ENCODE measurements at regions not wholly inside any gene's neighbourhood (a gene's known extent, or its start where the extent isn't known, plus 50 kb on each side); places are given as distances from the start of the nearest gene placed in this dataset.

DNA sequence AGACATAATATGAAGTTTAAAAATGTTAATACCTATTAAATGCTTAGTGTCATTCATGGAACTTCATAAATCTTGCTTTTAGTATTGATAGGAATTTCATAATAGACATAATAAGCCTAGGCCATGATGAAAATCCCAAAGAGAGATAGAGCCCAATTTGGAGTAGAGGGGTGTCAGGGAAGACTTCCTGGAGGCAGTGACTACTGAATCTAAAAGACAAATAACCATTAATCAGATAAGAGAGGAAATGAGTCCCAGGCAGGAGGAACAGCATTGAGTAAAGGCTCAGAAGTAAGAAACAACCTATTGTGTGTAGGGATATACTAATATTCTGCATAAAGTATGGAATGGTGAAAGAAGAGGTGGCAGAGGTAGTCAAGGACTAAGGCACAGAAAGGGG, 126.9 kb upstream of the MRPS22 start:
- FAIRE-seq: no peak
- intact Hi-C loops (cut with micrococcal nuclease; ENCODE audit: unreplicated experiment): no loop called here
- in situ Hi-C loops (cut with HindIII; ENCODE audit: extremely low pct_ligation_motif_present, low pct_unique_long_range_greater_than_20kb): no loop called here
- H3K4me3 ChIP-seq (replicated peaks in 1 of 3; ENCODE audit: insufficient read depth in 1 of 3, low read depth in 2 of 3, low read length in 3 of 3): no peak overlapping the region
- no peaks in the 10 kb centered on the region; a peak in 2 of 5 replicates for H3K27me3 ChIP-seq (ENCODE audit: control insufficient read depth in 1 of 2, insufficient read depth in 2 of 2, low read length in 2 of 2)
- H4K20me1 ChIP-seq (ENCODE audit: insufficient read depth, low read length): no peaks in the 10 kb centered on the region
- H3K4me2 ChIP-seq (ENCODE audit: low read depth, low read length): no peak overlapping the region
- no peaks in the 10 kb centered on the region for H3K36me3 ChIP-seq (replicated peaks in 1 of 2; ENCODE audit: control insufficient read depth in 1 of 2, insufficient read depth in 2 of 2, low read length in 2 of 2)
- TF ChIP-seq ARID3A (IDR thresholded peaks at IDR 0.05; ENCODE audit: low read depth, low read length) (no peak), ETV6 (CRISPR knock-in tag; conservative IDR thresholded peaks at IDR 0.05) (no peak), MAZ (IDR thresholded peaks at IDR 0.05; ENCODE audit: borderline replicate concordance, low read depth, low read length) (no peak), MAZ (CRISPR knock-in tag; IDR thresholded peaks at IDR 0.05; ENCODE audit: low read depth) (no peak), SMAD9 (CRISPR knock-in tag; IDR thresholded peaks at IDR 0.05) (no peak), NKX3-1 (CRISPR knock-in tag; IDR thresholded peaks at IDR 0.05) (no peak), ATM (IDR thresholded peaks at IDR 0.05; ENCODE audit: borderline replicate concordance) (no peak), EZH2 (conservative IDR thresholded peaks at IDR 0.05; ENCODE audit: low read depth, low read length) (no peak)
- TF ChIP-seq, protein P1, sequence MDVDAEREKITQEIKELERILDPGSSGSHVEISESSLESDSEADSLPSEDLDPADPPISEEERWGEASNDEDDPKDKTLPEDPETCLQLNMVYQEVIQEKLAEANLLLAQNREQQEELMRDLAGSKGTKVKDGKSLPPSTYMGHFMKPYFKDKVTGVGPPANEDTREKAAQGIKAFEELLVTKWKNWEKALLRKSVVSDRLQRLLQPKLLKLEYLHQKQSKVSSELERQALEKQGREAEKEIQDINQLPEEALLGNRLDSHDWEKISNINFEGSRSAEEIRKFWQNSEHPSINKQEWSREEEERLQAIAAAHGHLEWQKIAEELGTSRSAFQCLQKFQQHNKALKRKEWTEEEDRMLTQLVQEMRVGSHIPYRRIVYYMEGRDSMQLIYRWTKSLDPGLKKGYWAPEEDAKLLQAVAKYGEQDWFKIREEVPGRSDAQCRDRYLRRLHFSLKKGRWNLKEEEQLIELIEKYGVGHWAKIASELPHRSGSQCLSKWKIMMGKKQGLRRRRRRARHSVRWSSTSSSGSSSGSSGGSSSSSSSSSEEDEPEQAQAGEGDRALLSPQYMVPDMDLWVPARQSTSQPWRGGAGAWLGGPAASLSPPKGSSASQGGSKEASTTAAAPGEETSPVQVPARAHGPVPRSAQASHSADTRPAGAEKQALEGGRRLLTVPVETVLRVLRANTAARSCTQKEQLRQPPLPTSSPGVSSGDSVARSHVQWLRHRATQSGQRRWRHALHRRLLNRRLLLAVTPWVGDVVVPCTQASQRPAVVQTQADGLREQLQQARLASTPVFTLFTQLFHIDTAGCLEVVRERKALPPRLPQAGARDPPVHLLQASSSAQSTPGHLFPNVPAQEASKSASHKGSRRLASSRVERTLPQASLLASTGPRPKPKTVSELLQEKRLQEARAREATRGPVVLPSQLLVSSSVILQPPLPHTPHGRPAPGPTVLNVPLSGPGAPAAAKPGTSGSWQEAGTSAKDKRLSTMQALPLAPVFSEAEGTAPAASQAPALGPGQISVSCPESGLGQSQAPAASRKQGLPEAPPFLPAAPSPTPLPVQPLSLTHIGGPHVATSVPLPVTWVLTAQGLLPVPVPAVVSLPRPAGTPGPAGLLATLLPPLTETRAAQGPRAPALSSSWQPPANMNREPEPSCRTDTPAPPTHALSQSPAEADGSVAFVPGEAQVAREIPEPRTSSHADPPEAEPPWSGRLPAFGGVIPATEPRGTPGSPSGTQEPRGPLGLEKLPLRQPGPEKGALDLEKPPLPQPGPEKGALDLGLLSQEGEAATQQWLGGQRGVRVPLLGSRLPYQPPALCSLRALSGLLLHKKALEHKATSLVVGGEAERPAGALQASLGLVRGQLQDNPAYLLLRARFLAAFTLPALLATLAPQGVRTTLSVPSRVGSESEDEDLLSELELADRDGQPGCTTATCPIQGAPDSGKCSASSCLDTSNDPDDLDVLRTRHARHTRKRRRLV (CRISPR knock-in tag; IDR thresholded peaks at IDR 0.05): no peak
- no peaks in the 10 kb centered on the region for H3K9me3 ChIP-seq (ENCODE audit: low read length)
- BruUV-seq (replicated peaks): no TSS peak
- ATAC-seq: no peak
- DNase-seq (ENCODE audit: low spot score): no peak
- POLR2A ChIA-PET: no interaction called here
- no peak overlapping the region for H3K9ac ChIP-seq (ENCODE audit: insufficient read depth, low read depth, low read length)
- H2AFZ ChIP-seq (ENCODE audit: low read length): no peak overlapping the region
- H3K79me2 ChIP-seq (ENCODE audit: insufficient read depth, low read length): no peaks in the 10 kb centered on the region
- H3K27ac ChIP-seq (ENCODE audit: extremely low read length, insufficient read depth, low read length): no peak overlapping the region
- no peaks in the 10 kb centered on the region for H3K4me1 ChIP-seq (ENCODE audit: insufficient read depth, low read length)
- CTCF ChIA-PET (ENCODE audit: low intra/inter-chr PET ratio, low total read pairs): no interaction called here
